ENCODE measurements at regions not wholly inside any gene's neighbourhood (a gene's known extent, or its start where the extent isn't known, plus 50 kb on each side); places are given as distances from the start of the nearest gene placed in this dataset.

DNA sequence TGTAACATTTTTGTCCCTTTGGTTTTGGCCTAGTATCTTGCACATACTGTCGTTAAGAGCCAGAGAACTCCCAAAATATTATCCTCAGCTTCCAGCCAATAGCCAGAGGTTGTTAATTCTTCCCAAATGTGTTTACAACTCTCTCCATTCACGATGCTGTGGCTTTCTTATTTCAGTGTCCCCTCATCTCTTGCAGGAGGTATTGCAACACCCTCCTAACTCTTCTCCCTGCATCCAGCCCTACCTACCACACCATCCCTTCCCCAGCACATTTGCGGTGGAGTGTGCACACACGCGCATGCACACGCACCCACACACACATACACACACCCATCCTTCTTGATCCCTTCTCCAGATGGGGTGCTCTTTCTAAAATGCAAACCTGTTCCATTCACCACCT, 75.6 kb upstream of the LMO2 start:
- CTCF ChIA-PET, result interaction anchor here (1.0 to 1.5 kb wide), 4 partner anchors 21 to 112 kb away, joined by 3 to 7 read pairs (median 4); no protein-coding TSS in a partner anchor
- intact Hi-C loops (cut with micrococcal nuclease; ENCODE audit: unreplicated experiment), result no loop called here

More for the DNA sequence above, 75.6 kb upstream of the LMO2 start:
- Histone ChIP-seq H2AFZ (ENCODE audit: control insufficient read depth, low read depth, low read length) (no peak overlapping the region), H3K27me3 (replicated peaks in 1 of 2; ENCODE audit: control insufficient read depth in 2 of 2, insufficient read depth in 2 of 2, low read length in 1 of 2) (no peaks in the 10 kb centered on the region), H3K36me3 (ENCODE audit: control insufficient read depth in 2 of 2, insufficient read depth in 2 of 2, low read length in 1 of 2) (no peaks in the 10 kb centered on the region), H3K9ac (ENCODE audit: control insufficient read depth, insufficient read depth, low read length) (no peak overlapping the region), H3K9me3 (replicated peaks; ENCODE audit: control insufficient read depth, insufficient read depth, low read length) (no peaks in the 10 kb centered on the region; the same call in 2 of the 3 replicates), H3K4me3 (no peak overlapping the region), H3K79me2 (ENCODE audit: control insufficient read depth, insufficient read depth, low read length) (no peaks in the 10 kb centered on the region), H4K20me1 (ENCODE audit: control insufficient read depth, insufficient read depth) (no peaks in the 10 kb centered on the region), H3K27ac (ENCODE audit: control insufficient read depth, insufficient read depth) (no peak overlapping the region), H3K4me2 (ENCODE audit: control insufficient read depth, insufficient read depth) (no peak overlapping the region), H3K4me1 (ENCODE audit: control insufficient read depth, insufficient read depth, low read length) (no peaks in the 10 kb centered on the region)
- ATAC-seq (no peak), DNase-seq (ENCODE audit: low read depth, low spot score) (no peak), FAIRE-seq (no peak)
- TF ChIP-seq SMARCA5 (IDR thresholded peaks at IDR 0.05) (no peak), RUNX3 (IDR thresholded peaks at IDR 0.05; ENCODE audit: low read length) (no peak), YY1 (IDR thresholded peaks at IDR 0.05; ENCODE audit: low read depth, low read length) (no peak), NBN (IDR thresholded peaks at IDR 0.05) (no peak), IKZF2 (IDR thresholded peaks at IDR 0.05) (no peak), CTCF (IDR thresholded peaks at IDR 0.05 in 2 of 3, conservative IDR thresholded peaks at IDR 0.05 in 1 of 3; ENCODE audit: control insufficient read depth in 2 of 3, extremely low read depth in 1 of 3, insufficient read depth in 1 of 3, low read depth in 3 of 3, low read length in 3 of 3) (no peak), KLF5 (IDR thresholded peaks at IDR 0.05; ENCODE audit: partially characterized antibody) (no peak), E2F8 (IDR thresholded peaks at IDR 0.05; ENCODE audit: low read depth, partially characterized antibody) (no peak), FOS (IDR thresholded peaks at IDR 0.05; ENCODE audit: borderline replicate concordance, extremely low read depth, insufficient read length) (no peak), PAX5 (IDR thresholded peaks at IDR 0.05; ENCODE audit: borderline replicate concordance, low read depth, low read length) (no peak)
- TF ChIP-seq, protein P1, sequence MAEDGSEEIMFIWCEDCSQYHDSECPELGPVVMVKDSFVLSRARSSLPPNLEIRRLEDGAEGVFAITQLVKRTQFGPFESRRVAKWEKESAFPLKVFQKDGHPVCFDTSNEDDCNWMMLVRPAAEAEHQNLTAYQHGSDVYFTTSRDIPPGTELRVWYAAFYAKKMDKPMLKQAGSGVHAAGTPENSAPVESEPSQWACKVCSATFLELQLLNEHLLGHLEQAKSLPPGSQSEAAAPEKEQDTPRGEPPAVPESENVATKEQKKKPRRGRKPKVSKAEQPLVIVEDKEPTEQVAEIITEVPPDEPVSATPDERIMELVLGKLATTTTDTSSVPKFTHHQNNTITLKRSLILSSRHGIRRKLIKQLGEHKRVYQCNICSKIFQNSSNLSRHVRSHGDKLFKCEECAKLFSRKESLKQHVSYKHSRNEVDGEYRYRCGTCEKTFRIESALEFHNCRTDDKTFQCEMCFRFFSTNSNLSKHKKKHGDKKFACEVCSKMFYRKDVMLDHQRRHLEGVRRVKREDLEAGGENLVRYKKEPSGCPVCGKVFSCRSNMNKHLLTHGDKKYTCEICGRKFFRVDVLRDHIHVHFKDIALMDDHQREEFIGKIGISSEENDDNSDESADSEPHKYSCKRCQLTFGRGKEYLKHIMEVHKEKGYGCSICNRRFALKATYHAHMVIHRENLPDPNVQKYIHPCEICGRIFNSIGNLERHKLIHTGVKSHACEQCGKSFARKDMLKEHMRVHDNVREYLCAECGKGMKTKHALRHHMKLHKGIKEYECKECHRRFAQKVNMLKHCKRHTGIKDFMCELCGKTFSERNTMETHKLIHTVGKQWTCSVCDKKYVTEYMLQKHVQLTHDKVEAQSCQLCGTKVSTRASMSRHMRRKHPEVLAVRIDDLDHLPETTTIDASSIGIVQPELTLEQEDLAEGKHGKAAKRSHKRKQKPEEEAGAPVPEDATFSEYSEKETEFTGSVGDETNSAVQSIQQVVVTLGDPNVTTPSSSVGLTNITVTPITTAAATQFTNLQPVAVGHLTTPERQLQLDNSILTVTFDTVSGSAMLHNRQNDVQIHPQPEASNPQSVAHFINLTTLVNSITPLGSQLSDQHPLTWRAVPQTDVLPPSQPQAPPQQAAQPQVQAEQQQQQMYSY (CRISPR knock-in tag; IDR thresholded peaks at IDR 0.05), result no peak
- SMC1A ChIA-PET (ENCODE audit: uncharacterized antibody, unreplicated experiment), result interaction anchor here (0.7 to 2.7 kb wide), 6 partner anchors 9 to 128 kb away, joined by 3 to 15 read pairs (median 3); no protein-coding TSS in a partner anchor
- RAD21 ChIA-PET (ENCODE audit: unreplicated experiment), result interaction anchor here (0.7 to 1.7 kb wide), 3 partner anchors 104 to 1040 kb away, joined by 3 to 7 read pairs (median 3); no protein-coding TSS in a partner anchor
- 87% methylated on average over 6 of the region's 6 CpGs for WGBS (ENCODE audit: insufficient coverage, insufficient replicate concordance, low lambda C conversion rate, missing lambda C conversion rate)
- POLR2A ChIA-PET, result no interaction called here
- no TSS peak for BruUV-seq (replicated peaks)
- in situ Hi-C loops (cut with MboI), result no loop called here
